GM21786 (cell line): ENCODE measurements at regions not wholly inside any gene's neighbourhood (a gene's known extent, or its start where the extent isn't known, plus 50 kb on each side); places are given as distances from the start of the nearest gene placed in this dataset.

Experiments used
- ATAC-seq: cut with Tn5 transposase; IDR thresholded peaks from one replicate; pipeline ENCODE4 v1.9.1; 2021; ENCODE audit not compliant: unreplicated experiment

DNA sequence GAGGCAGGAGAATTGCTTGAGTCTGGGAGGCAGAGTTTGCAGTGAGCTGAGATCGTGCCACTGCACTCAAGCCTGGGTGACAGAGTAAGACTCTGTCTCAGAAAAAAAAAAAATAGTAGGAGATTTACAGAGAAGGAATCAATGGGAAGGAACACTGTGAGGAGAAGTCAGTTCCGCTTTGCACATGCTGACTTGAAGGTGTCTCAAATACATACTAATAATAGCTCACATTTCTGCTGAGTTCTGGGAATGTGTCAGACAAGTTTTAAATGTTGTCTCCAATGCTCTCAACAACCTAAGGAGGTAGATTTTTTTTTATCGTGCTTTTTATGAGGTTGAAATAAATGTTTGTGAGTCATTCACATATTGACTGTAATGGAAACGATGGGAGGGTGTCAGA is 654.9 kb upstream of the CELF2 start:
- no peak for ATAC-seq

DNA sequence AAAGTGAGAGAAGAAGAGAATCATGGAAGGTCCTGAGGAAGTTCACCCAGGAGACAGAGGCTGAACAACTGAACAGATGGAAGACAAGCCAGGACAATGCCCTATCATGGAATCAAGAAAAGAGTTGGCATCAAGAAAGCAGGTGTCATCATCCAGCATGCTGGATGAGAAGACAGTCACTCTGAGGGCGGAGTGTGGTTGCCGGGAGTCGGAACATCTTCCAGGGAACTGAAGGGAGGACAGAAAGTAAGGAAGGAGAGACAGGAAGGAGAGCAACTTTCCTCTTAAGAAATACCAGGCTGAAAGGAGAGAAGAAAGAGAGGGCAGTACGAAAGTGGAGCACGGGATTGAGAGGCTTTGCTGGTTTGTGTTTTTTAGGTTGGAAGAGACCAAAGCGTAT is 654.5 kb upstream of the CELF2 start:
- no peak for ATAC-seq

DNA sequence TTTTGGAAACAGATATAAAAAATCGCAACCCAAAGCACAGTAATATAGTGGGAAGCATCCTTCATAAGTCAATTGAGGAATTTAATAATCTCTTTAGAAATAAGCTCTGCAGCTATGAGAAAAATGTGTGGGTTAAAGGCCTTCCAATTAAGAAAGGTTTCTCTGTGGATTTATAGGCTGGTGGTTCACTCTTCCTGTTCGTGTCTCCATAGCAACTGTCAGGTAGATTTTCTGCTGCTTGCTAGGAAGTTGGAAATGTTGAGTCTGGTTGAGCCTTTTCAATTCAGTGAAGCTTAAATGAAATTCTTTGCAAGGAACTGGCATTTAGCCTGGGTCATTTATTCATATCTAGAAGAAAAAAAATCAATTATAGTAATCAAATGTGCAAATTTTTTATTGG is 652.8 kb upstream of the CELF2 start:
- no peak for ATAC-seq

DNA sequence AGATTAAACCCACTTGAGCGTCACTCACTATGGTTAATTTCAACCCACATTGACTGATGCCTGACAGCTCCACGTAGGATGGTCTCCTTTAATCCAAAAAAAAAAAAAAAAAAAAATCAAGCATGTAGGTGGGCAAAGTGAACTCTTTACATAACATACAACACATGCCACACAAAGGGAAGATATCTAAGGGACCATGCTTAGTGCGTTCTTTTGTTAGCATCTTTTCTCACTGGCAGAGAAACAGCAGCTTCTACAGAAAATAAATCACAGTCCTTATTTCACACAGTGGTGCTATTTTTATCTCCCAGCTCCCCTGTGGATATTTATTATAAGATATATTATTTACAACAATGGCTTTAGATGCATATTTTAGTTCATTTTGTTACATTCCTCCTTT is 652.0 kb upstream of the CELF2 start:
- ATAC-seq, result no peak

DNA sequence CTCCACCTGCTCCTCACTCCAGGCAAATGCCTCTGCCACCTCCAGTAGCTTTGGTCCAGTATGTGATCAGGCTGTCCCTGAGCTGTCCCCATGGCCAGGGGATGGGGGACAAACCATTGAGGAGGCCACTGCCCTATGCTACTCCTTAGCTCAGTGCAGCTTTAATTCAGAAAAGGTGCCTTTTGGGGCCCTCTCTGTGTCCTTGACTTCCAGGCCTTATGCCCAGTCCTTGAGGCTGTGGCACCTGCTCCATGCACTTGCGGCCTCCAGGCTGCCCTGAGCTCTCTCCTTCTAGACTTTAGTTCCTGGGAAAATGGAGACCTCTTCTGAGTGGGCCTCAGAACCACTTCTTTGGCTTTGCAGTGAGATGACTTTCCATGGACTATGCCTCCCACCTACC is 650.8 kb upstream of the CELF2 start:
- ATAC-seq, result no peak

DNA sequence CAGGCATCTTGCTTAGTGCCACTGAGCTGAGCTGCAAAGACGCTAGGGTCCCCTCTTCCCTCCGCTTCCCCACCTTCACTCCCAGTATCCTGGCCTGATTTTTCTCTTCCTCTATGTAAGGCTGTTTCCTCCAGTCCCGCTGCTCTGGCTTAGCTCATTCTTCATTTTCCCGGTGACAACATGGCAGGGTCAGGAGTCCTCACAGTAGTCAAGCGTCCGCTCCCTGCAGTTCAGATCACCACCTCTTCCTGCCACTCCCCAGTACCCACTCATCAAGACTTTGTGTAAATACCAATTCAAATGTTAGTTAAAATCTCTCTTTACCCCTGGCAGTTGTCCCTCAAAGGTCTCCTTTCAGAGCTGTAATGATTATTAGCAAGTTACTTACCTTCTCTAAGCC is 650.4 kb upstream of the CELF2 start:
- no peak for ATAC-seq

DNA sequence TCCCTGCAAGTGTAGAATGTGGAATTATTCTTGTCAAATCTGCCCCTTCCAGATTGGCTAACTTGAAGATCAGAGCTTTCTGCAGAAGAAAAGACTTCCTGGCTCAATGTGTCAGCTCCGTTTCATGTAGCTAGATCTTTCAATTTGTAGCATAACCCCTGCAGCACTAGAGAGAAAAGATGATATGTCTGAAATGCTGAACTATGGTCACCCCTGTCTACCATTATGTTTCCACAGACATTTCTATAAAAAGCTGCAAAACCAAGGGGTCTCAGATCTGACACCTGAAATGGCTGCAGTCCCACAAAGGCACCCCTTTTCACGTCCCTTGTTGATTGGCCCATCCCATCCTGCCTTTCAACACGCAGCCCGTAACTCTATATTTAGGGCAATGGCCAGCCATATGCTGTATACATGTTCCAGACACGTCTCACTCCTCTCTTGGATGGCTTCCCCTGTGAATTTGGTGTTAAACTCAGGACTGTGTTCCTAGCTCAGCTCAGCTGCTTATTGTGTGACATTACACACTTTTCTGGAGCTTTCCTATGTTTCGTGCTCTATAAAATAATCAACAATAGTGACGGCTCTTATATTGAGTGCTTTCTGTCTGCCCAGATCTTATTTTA is 648.6 kb upstream of the CELF2 start:
- no peak for ATAC-seq

DNA sequence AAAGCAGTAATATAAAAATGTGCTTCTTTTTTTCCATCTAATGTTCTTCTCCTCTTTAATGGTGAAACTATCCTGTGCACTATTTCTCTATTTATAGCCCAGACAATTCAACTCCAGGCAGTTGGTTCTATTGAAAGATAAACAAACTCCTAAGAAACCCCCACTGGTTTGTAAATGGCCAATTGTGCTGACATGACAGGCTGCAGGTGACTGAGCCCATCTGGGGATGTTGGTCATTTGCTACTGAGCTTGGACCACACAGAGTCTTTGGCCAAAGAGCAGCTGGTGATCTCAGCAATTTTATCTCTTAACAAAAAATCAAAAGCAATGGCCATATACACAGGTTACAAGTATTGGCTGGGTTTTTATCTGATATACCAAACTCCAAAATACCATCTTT is 631.8 kb upstream of the CELF2 start:
- no peak for ATAC-seq

DNA sequence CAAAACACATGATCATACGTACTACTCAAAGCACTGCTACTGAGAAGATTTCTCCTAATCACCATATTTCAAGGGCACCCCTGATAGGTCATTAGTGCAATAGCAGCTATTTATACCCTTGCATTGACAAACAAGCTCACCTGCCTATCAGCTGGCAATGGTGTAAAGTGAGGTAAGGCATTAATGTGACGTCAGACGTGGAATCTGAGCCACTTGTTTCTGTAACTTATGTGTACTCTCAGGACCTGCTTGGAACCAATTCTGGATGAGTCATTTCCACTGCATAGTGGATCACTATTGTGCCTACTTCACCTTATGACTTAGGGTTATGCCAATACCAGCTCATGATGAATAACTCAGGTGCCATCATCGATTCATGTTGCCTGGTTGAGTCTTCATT is 628.5 kb upstream of the CELF2 start:
- ATAC-seq, result no peak

DNA sequence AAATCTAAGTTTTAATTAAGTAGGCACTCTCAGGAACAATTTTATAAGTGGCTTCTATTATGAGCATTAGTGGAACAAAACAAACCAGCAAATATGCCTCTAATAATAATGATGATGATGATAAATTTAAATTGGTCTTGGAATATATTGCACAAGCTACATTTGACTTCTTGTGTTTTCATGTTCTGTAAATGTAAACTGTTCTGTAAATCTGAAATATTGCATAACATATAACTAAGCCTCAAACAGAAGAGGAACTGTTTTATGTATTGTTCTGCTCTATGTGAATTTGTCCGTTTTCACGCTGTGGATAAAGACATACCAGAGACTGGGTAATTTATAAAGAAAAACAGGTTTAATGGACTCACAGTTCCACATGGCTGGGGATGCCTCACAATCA is 625.2 kb upstream of the CELF2 start:
- no peak for ATAC-seq

DNA sequence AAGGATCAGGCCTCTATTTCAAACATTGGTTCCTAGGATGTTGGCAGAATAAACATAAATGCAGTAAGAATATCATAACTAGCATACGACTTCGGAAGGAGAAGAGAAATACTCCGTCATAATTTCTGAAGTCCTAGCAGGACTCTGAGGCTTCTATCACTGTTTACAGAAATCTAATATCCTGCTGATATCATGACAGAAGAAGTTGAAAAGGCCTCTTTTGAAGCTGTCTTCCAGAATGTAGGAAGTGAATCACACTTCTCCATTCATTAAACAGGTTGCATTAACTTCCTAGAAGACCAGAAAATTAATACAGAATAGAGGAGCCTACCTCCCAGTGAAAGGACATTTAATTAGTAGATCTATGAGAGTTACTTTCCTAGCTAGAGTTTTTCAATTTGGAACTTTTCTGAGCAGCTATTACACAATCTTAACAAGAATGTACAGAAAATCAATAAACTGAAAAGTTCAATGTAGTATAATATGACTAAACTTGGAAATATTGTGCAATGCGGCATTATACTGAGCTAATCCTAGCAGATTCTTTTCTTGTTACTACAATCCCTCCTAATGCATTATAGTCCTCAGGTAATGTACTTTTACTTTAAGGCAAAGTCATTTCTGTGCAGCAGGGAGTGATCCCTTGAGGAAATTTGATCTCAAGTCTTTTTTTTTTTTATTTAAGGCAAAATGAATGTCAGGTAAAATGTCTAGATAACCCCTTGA is 622.6 kb upstream of the CELF2 start:
- no peak for ATAC-seq

DNA sequence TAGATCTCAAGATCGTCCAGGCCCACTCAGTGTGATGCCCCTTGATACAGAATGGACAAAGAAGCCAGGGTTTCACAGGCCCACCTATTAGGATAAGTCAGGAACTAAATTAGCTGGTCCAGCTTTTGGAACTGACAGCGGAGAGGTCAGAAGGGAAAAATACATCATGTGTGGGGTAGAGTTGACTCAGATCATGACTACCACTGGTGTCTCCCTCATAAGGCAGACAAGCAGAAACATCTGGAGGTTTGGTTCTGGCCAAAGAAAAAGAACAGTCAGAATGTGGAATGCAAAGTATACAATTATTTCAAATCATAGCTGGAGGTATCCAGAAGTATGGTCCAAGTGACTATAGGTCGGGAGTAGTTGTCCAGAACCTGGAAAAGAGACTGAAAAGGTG is 621.1 kb upstream of the CELF2 start:
- ATAC-seq, result no peak

DNA sequence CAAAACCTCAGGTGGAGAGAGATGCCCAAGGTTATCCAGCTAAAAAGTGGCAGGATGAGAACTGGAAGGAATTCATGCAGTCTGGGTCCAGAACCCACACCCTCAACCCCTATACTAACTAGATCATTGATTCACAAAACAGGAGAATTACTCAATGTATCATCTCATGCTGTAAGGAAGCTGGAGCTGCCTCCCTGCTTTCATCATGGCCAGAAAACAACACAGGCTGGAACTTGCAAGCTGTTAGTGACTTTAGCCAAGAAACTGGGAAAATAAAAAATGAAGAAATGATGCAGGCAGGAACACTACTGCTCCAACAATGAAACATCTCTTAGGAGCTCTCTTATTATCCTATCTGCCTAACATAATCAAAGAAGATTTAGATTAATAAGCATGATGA is 619.8 kb upstream of the CELF2 start:
- no peak for ATAC-seq

DNA sequence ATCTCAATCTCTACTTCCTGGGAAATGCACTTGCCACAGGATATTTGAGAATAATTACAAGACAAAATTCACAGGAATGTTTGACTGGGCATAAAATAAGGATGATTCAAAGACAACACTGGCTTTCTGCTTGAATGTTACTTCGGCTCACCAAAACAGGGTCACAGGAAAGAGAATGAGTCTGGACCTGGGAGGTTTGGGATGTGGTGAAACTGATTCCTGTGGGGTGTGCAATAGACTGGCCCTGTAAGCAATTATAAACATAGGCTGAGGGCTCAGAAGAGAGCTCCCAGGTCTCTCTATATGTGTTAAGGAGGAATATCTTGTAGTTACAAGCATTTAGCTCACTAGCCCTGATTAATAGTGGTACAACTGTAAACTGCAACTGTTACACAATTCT is 613.9 kb upstream of the CELF2 start:
- no peak for ATAC-seq

DNA sequence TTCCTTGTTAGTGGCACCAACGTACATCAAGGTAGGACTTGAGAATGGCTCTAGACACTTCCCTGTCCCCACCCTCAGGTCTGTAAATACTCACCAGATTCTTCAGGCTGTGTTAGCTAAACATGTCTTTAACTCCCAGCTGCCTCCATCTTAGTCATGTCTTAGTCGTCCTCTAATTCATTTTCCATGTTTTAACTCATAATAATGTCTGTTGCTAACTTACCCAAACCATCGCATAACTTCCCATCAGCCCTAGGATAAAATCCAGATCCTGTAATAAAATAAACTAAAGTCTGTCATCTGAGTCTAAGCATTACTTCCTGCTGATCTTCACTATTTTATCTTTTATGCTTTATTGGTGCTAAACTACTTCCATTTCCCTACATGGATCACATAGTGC is 600.0 kb upstream of the CELF2 start:
- no peak for ATAC-seq

DNA sequence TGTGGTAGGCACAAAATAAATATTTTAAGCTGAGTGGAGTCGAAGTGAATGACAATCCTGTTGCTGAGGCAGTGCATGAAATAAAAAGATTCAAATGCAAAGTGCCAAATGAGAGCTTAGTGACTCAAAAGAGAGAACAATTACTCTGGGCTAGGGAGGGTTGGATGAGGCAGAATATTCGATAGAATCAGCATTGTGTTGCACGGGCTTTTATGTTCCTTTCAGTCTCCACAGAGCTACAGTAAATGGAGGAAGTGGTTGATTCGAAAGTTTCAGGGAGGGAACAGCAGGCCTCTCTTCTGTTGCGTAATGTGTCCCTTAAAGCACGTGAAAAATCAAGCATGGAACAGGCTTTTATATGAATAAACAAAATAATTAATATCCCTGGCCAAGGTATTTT is 599.3 kb upstream of the CELF2 start:
- ATAC-seq, result peak; percentile 98

DNA sequence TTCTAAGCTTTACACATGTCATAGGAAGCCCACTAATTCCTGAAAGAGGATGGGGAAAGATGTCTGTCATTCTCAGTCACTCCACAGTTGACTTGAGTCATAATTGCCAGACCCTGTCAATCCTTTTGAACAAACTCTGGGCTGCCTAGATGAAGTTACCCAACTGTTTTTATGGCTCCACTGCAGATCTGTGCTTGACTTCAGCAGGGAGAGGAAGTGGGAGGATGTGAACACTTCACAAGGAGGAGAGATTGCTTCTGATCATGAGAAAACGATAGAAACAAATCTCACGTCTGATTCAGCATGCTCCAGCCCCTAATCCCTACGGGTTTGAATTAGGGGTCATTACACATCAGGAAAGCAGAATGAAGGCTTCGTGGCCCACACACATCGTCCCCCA is 596.6 kb upstream of the CELF2 start:
- ATAC-seq, result no peak

DNA sequence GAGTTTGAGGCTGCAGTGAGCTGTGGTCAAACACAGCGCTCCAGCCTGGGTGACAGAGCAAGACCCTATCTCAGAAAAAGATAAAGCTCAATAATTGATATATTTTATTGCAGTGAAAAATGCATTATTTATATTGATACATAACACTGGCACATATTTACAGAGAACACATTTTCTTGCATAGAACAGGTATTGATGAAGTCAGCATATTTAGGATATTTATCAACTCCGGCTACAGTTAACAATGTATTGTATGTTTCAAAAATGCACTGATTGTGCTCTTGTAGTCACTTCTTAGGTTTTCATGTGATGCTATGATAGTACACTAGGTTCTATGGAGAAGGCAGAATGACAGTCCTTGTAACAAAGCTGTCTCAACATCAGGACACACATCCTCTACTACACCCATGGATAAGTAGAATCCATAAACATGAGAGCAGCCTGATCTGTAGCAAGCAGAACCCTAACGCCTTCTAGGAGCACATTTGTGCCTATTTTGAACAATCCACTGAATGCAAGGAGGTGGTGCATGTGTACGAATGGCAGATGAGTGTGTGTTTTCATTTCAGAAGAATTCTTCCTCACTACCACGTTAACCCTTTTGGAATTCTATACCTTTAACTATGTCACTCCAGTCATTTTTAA is 586.1 kb upstream of the CELF2 start:
- ATAC-seq, result no peak

DNA sequence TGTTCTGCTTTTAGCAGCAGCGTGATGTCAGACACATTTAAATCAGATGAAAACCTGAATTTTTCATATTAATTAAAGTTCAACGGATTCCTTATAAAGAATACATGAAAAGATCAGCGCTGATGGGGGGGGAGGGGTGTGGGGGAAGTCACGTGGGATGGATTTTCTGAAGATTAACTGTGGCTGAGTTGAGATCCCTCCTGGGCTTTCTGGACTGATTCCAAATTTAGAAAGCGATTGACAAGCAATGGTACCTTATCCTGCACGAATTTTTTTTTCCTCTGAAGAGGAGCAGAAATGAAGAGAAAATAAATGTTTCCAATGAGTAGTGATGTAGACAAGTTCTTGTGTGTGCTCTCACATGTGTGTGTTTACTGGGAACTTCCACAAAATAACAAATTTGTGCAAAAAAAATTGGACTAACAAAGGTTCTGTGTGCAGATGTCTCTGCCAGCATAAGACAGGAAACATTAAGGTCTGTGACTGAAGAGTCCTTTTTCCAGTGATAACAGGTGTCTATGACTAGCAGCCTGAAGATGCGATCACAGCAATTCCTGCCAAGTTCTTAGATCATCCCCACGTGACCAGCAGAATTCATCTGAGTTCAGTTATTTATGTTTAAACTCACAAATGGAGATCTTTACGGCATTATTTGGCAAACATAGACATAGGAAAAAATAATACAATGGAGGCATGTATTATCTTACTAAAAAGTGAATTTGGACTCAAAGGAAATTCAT is 585.2 kb upstream of the CELF2 start:
- no peak for ATAC-seq

DNA sequence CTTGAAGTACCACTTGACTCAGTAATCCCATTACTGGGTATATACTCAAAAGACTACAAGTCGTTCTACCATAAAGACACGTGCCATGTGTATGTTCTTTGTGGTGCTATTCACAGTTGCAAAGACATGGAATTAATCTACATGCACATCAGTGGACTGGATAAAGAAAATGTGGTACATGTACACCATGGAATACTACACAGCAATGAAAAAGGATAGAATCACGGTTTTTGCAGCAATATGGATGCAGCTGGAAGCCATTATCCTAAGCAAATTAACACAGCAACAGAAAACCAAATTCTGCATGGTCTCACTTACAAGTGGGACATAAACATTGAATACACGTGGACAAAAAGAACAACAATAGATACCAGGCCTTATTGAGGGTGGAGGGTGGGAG is 583.4 kb upstream of the CELF2 start:
- no peak for ATAC-seq

DNA sequence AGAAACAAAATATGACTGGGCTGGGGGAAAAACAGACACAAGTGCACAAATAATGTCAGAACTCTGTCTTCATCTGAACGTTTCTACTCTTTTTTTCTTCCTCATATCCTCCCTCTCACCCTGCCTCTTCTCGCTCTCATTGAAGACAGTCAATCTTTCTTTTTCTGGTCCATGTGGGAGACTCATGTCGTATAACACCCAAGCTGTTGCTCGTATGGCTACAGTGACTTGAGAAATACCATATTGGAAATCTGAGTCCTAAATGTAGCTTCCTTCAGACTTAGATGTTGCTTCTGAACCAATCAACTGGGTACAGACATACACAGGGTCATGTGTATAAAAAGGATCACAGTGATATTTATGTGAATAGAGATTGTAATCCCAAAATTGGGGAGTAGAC is 579.8 kb upstream of the CELF2 start:
- no peak for ATAC-seq
